Mucosa of descending colon (tissue), 3 donors: ENCODE measurements at regions not wholly inside any gene's neighbourhood (a gene's known extent, or its start where the extent isn't known, plus 50 kb on each side); places are given as distances from the start of the nearest gene placed in this dataset.

Source experiments
- ATAC-seq: fragments of 200-7000 bp; cut with Tn5 transposase; one replicate; pipeline ENCODE4 v1.9.1; 2020; ENCODE audit warnings: mild to moderate bottlenecking, moderate library complexity
- DNase-seq, 3 donors: peaks; one replicate each; pipeline ENCODE4 v3.0.0-alpha.2; 2020
- H3K36me3 ChIP-seq: fragments of 200-600 bp; one replicate; pipeline ENCODE4 v1.8.0; 2021; ENCODE audit warnings: low read depth, mild to moderate bottlenecking
- H3K4me1 ChIP-seq: fragments of 200-600 bp; one replicate; pipeline ENCODE4 v1.8.0; 2021; ENCODE audit warnings: low read depth, mild to moderate bottlenecking
- H3K4me3 ChIP-seq: fragments of 200-600 bp; one replicate; pipeline ENCODE4 v1.8.0; 2021; ENCODE audit warnings: mild to moderate bottlenecking
- H3K9me3 ChIP-seq: fragments of 200-600 bp; one replicate; pipeline ENCODE4 v1.8.0; 2021; ENCODE audit warnings: mild to moderate bottlenecking
- intact Hi-C, 2 donors: fragments of 100-400 bp; cut with DNase I in 1 of 2; cut with micrococcal nuclease in 1 of 2; formaldehyde crosslinking; loops; one replicate each; pipeline versions ENCODE4 v1.11.0 to v1.11.1; 2022; cut with DNase I, micrococcal nuclease
- TF ChIP-seq, protein P1 (sequence below): fragments of 200-600 bp; IDR thresholded peaks from one replicate; pipeline ENCODE4 v1.8.0; 2022; ENCODE audit warnings: antibody characterized with exemption, mild to moderate bottlenecking
- donor health status: DM: no; HTN: no; CAD: no; lungs with moderate emphysema.
- donor health status: DM: no; HTN: no; CAD: no.
- donor health status: DM: no; HTN: yes; CAD: no.

DNA sequence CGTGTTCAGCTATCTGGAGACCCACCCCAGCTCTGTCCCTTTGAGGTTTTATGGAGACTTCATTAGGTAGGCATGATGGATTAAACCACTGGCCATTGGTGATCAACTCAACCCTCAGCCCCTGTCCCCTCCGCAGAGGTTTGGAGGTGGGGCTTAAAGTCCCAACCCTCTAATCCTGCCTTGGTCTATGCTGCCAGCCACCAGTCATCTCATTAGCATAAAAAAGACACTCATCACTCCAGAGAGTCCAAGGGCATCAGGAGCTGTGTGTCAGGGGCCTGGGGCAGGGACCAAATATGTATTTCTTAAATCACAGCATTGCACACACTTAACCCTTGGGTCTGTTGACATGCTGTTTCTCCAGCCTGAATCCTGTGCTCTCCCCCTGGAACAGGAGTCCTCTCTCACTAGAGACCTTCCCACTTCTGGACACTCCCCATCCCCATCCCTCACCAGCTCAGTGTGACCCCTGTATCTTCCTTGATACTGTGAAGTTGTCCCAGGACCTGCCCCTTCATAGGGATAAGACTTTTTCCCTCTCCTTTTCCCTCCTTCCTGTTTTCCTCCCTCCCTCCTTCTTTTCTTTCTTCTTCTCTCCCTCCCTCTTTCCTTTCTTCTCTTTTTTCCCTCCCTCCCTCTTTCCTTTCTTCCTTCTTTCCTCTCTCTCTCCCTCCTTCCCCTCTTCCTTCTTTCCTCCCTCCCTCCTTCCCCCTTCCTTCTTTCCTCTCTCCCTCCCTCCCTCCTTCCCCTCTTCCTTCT is 54.7 kb upstream of the CLMN start:
- Histone ChIP-seq H3K4me1 (no peaks in the 10 kb centered on the region), H3K9me3 (peaks cover 9% of the 10 kb centered on the region), H3K4me3 (no peak overlapping the region), H3K36me3 (no peaks in the 10 kb centered on the region)
- intact Hi-C loops = no loop called here
- TF ChIP-seq, protein P1, sequence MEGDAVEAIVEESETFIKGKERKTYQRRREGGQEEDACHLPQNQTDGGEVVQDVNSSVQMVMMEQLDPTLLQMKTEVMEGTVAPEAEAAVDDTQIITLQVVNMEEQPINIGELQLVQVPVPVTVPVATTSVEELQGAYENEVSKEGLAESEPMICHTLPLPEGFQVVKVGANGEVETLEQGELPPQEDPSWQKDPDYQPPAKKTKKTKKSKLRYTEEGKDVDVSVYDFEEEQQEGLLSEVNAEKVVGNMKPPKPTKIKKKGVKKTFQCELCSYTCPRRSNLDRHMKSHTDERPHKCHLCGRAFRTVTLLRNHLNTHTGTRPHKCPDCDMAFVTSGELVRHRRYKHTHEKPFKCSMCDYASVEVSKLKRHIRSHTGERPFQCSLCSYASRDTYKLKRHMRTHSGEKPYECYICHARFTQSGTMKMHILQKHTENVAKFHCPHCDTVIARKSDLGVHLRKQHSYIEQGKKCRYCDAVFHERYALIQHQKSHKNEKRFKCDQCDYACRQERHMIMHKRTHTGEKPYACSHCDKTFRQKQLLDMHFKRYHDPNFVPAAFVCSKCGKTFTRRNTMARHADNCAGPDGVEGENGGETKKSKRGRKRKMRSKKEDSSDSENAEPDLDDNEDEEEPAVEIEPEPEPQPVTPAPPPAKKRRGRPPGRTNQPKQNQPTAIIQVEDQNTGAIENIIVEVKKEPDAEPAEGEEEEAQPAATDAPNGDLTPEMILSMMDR = no peak
- DNase-seq = no peak
- no peak for ATAC-seq

DNA sequence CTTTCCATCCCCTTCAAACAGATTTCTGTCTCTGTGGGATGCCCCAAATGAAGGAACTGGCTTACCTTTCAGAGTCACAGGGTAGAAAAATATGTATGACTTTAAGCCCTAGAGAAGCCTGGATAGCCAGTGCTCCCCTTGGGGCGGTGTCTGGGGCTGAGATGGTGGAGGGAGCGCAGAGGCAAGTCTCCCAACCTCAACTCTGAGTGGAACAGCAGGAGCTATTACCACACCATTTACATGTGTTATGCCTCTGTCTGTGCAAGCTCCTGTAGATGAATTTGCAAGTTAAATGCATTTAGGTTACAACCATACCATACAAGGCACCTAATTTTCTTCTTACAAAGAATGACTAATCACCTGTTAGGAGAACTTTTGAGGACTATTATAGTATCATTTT is 50.4 kb upstream of the CLMN start:
- DNase-seq = no peak
- Histone ChIP-seq H3K9me3 (no peaks in the 10 kb centered on the region), H3K4me3 (no peak overlapping the region), H3K36me3 (no peaks in the 10 kb centered on the region), H3K4me1 (no peaks in the 10 kb centered on the region)
- intact Hi-C loops = no loop called here
- TF ChIP-seq, protein P1 = no peak
- no peak for ATAC-seq
